H54 (cell line): ENCODE measurements at regions not wholly inside any gene's neighbourhood (a gene's known extent, or its start where the extent isn't known, plus 50 kb on each side); places are given as distances from the start of the nearest gene placed in this dataset.
"Not testable (repeated sequence)": the region's sequence is repeated elsewhere in the genome, so short reads cannot be mapped to it uniquely, and the experiment has no call there.

Experiments used
- DNase-seq: peaks from one replicate; pipeline ENCODE4 v3.0.0; 2011; ENCODE audit warnings: low spot score, mixed read lengths; ENCODE audit not compliant: insufficient read length
- FAIRE-seq: peaks from 3 replicates; lab custom pipeline; 2011; peaks lifted over from hg19 to GRCh38; lab: Jason Lieb, UNC
- POLR2A ChIP-seq: IDR thresholded peaks from 2 replicates; pipeline ENCODE4 v1.6.1; 2011; ENCODE audit warnings: low read depth, mild to moderate bottlenecking, low read length

- no peak for FAIRE-seq
- DNase-seq = no peak
- no peak for TF ChIP-seq POLR2A
Observed at GRCh38 chr9:22617156-22617555, 170.5 kb downstream of the DMRTA1 start.

- FAIRE-seq (no peak), DNase-seq (no peak)
- no peak for TF ChIP-seq POLR2A
Observed at GRCh38 chr9:22622815-22623214, 176.2 kb downstream of the DMRTA1 start.

- no peak for TF ChIP-seq POLR2A
- DNase-seq = no peak
Observed at GRCh38 chr9:22623236-22623635, 176.6 kb downstream of the DMRTA1 start.

GRCh38 chr9:22625540-22625939 is 178.9 kb downstream of the DMRTA1 start:
- TF ChIP-seq POLR2A = no peak
- FAIRE-seq (no peak), DNase-seq (no peak)

More at GRCh38 chr9:22623236-22623635, 176.6 kb downstream of the DMRTA1 start:
- no peak for FAIRE-seq

GRCh38 chr9:22643541-22643940 is 196.9 kb downstream of the DMRTA1 start:
- no peak for TF ChIP-seq POLR2A
- FAIRE-seq (no peak), DNase-seq (no peak)

- TF ChIP-seq POLR2A = no peak
- FAIRE-seq (peak; percentile 64), DNase-seq (peak; percentile 0)
Observed at GRCh38 chr9:22645893-22646292, 199.3 kb downstream of the DMRTA1 start.

- FAIRE-seq (no peak), DNase-seq (no peak)
- TF ChIP-seq POLR2A = no peak
Observed at GRCh38 chr9:22649384-22649783, 202.8 kb downstream of the DMRTA1 start.

GRCh38 chr9:22650145-22650544 is 203.5 kb downstream of the DMRTA1 start:
- FAIRE-seq (no peak), DNase-seq (no peak)
- no peak for TF ChIP-seq POLR2A

- no peak for FAIRE-seq
- no peak for TF ChIP-seq POLR2A
- no peak for DNase-seq
Observed at GRCh38 chr9:22650946-22651345, 204.3 kb downstream of the DMRTA1 start.

- DNase-seq = no peak
- FAIRE-seq = no peak
- TF ChIP-seq POLR2A = no peak
Observed at GRCh38 chr9:22654833-22655232, 208.2 kb downstream of the DMRTA1 start.

- no peak for DNase-seq
- no peak for TF ChIP-seq POLR2A
- no peak for FAIRE-seq
Observed at GRCh38 chr9:22657713-22658112, 211.1 kb downstream of the DMRTA1 start.

GRCh38 chr9:22658484-22658883 is 211.9 kb downstream of the DMRTA1 start:
- not testable (repeated sequence) for DNase-seq, FAIRE-seq

GRCh38 chr9:22682536-22682935 is 235.9 kb downstream of the DMRTA1 start:
- FAIRE-seq (no peak), DNase-seq (no peak)
- no peak for TF ChIP-seq POLR2A

- TF ChIP-seq POLR2A = no peak
- FAIRE-seq = peak; percentile 92
- peak; percentile 6 for DNase-seq
Observed at GRCh38 chr9:22682961-22683699, 236.5 kb downstream of the DMRTA1 start.

- peak; percentile 9 for DNase-seq
- TF ChIP-seq POLR2A = no peak
- peak; percentile 90 for FAIRE-seq
Observed at GRCh38 chr9:22683700-22684075, 237.1 kb downstream of the DMRTA1 start.
